GM13977 (cell line): ENCODE measurements at regions not wholly inside any gene's neighbourhood (a gene's known extent, or its start where the extent isn't known, plus 50 kb on each side); places are given as distances from the start of the nearest gene placed in this dataset.

ENCODE experiments used
- DNase-seq: peaks from one replicate; pipeline ENCODE4 v3.0.0; 2012; ENCODE audit warnings: low spot score
- in situ Hi-C: fragments of 300-500 bp; cut with MboI; formaldehyde crosslinking; loops from one replicate; pipeline ENCODE4 v1.12.0; 2022; ENCODE audit warnings: low sequenced_read_pairs, low pct_unique_long_range_greater_than_20kb, mixed read lengths, inconsistent platforms; ENCODE audit not compliant: unreplicated experiment
- TF ChIP-seq, protein P1 (sequence below): IDR thresholded peaks from 2 replicates; pipeline ENCODE4 v1.5.1; 2012; ENCODE audit warnings: mild to moderate bottlenecking, control low read depth; ENCODE audit not compliant: insufficient read depth; ENCODE audit errors: extremely low read depth, missing control alignments

DNA sequence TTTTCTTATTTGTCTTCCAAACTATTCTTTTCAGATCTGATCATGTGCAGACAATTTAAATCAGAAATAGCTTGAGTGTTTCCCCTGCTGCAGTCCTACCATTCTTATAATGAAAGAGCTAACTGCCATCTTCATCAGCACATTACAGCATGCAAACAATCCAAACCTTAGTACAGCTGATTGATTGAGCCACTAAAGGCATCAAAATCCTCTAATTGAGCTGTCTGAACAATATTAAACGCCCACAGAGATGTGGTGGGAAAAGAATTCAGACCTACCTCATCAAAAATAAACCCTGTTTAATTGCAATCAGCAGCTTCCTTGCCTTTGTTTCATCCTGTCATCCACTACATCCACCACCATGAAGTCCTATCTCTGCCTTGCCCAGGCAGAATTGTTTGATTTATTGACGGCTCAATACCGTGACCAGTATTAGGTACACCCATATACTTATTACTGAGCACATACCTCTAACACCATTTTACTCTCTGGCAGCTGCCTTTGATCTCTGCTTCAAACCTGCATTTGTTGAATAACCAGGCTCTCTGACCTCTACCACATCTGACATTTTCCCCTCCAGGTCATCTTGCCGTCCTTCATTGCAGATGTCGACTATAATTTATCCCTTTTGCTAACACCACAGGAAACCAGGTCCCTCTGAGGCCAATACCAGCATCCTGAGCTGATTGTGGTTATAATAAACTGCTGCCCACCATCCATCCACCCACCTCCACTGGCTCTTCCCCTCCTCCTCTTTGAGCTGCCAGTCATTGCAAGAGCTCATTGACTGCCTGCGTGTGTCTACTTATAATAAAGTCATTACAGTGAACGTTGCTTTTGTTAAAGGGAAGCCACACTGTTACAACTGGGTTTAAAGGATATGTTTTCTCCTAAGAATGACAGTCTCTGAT, 78.5 kb downstream of the RBM43 start:
- in situ Hi-C loops, result no loop called here
- DNase-seq, result no peak
- TF ChIP-seq, protein P1, sequence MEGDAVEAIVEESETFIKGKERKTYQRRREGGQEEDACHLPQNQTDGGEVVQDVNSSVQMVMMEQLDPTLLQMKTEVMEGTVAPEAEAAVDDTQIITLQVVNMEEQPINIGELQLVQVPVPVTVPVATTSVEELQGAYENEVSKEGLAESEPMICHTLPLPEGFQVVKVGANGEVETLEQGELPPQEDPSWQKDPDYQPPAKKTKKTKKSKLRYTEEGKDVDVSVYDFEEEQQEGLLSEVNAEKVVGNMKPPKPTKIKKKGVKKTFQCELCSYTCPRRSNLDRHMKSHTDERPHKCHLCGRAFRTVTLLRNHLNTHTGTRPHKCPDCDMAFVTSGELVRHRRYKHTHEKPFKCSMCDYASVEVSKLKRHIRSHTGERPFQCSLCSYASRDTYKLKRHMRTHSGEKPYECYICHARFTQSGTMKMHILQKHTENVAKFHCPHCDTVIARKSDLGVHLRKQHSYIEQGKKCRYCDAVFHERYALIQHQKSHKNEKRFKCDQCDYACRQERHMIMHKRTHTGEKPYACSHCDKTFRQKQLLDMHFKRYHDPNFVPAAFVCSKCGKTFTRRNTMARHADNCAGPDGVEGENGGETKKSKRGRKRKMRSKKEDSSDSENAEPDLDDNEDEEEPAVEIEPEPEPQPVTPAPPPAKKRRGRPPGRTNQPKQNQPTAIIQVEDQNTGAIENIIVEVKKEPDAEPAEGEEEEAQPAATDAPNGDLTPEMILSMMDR, result no peak

DNA sequence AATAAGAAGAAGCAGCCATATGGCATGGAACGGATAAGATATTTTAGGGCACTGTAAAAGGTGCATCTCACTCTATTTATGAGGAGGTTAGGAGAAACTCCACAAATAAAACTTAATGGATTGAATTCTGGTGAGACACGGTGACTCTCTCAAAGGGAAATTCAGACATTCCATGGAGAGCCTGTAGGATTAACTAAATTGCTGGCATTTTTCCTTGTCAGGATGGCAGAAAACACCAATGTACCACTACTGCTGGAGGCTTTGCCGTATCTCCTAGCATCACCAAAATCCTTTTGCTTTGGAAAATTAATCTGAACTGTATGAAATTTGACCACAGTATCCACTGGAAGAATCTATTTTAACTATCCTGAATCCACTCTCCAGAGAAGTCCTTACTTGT, 79.3 kb downstream of the RBM43 start:
- no peak for DNase-seq
- in situ Hi-C loops, result no loop called here
- TF ChIP-seq, protein P1, result no peak

DNA sequence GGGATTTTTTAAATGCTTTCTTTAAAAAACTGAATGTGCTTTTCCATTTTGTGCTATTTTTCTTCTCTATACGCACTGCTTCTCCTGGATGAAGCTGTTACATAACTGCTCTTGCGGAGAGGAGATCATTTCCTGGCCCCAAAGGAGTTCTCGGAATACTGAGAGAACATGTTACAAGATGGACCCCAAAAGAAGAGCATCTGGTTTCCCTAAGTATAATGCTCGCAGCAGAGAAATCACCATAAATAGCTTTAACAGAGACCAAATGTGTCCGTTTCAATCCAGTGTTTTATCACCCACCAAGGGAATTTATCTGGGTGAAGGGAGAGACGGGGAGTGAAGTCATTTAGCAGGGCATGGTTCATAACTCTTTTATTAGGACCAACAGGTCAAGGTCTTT, 80.1 kb downstream of the RBM43 start:
- DNase-seq, result no peak
- in situ Hi-C loops, result no loop called here
- TF ChIP-seq, protein P1, result no peak

DNA sequence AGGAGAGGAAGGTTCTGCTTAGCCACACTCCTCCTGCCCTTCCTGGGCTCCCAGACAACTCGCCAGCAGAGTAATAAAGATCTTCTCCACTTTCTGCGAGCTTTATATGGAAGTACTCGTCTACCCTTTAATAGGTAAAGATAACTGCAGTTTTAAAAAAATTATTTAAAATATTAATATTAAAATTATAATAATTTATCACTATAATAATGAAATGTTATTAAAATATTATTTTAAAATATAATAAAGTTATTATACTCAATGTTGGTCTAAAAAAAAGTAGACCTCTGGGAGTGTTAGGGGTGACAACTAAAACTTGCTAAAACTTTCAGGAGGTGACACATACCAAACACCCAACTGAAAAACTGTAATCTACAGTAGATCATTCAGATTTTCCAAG, 81.5 kb downstream of the RBM43 start:
- no peak for DNase-seq
- in situ Hi-C loops, result no loop called here
- TF ChIP-seq, protein P1, result no peak

DNA sequence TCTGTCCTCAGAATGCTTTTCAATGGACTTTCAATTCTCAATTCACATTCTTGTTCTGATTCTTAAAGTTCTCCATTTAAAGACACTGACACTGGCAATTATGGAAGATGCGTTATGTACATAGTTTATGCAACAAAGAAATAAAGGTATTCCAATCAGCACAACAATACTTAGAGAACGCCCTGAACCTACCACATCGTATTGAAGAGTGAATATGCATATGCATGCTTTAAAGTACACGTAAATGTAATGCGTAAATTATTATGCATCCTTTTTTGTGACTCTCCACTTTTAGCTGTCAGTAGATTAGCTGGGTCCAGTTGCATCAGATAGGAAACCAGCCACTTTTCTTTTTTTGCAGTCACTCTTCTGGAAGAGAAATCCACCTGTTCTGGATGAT, 83.5 kb downstream of the RBM43 start:
- in situ Hi-C loops, result no loop called here
- TF ChIP-seq, protein P1, result no peak

DNA sequence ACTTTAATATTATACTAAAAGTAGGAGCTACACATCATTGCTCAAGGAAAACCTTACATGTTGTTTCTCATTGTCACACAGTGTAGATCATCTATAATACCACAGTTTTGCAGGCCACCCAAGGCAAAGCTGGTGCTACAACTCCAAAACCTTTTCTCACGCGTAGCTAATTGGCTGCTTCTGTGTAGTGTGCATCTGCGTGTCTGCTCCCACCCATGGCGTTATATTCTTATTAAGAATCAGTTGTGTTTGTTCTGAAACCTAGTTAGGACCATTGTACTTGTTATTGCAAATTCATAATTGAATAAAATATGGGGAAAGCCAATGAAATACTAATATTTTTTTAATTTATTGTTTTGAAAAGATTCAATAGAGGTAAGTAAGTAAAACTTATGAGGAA, 83.9 kb downstream of the RBM43 start:
- in situ Hi-C loops, result no loop called here
- TF ChIP-seq, protein P1, result no peak
- no peak for DNase-seq

More for the DNA sequence above, 83.5 kb downstream of the RBM43 start:
- DNase-seq, result no peak
